ENCODE measurements at regions not wholly inside any gene's neighbourhood (a gene's known extent, or its start where the extent isn't known, plus 50 kb on each side); places are given as distances from the start of the nearest gene placed in this dataset.

- Histone ChIP-seq H3K4me2 (ENCODE audit: control insufficient read depth, extremely low read depth, insufficient read depth, low read depth, low read length) (no peak overlapping the region), H3K36me3 (ENCODE audit: control insufficient read depth in 2 of 2, extremely low read depth in 1 of 2, insufficient read depth in 2 of 2, low read length in 2 of 2) (no peaks in the 10 kb centered on the region), H3K9ac (ENCODE audit: control insufficient read depth, extremely low read depth, insufficient read depth, low read length) (no peak overlapping the region), H2AFZ (ENCODE audit: control insufficient read depth, low read length) (no peak overlapping the region), H3K4me1 (ENCODE audit: control insufficient read depth, extremely low read depth, insufficient read depth, low read length) (no peaks in the 10 kb centered on the region), H3K4me3 (ENCODE audit: control insufficient read depth in 2 of 3, extremely low read depth in 1 of 3, insufficient read depth in 2 of 3, low read depth in 1 of 3, low read length in 3 of 3) (no peak overlapping the region), H3K27me3 (ENCODE audit: control insufficient read depth, extremely low read depth, insufficient read depth, low read length) (no peaks in the 10 kb centered on the region), H3K9me3 (ENCODE audit: control insufficient read depth, low read depth, low read length) (no peaks in the 10 kb centered on the region), H3K27ac (ENCODE audit: control insufficient read depth, insufficient read depth, low read length) (no peak overlapping the region), H3K9me1 (ENCODE audit: control insufficient read depth, extremely low read depth, insufficient read depth, low read length) (no peaks in the 10 kb centered on the region), H4K20me1 (ENCODE audit: control insufficient read depth, extremely low read depth, insufficient read depth, low read length) (no peaks in the 10 kb centered on the region), H3K79me2 (ENCODE audit: control insufficient read depth, insufficient read depth, low read length) (no peaks in the 10 kb centered on the region)
- dilution Hi-C loops (cut with MboI; ENCODE audit: extremely low pct_ligation_motif_present, low sequenced_read_pairs): no loop called here
- FAIRE-seq: no peak
- DNase-seq (ENCODE audit: low read depth, low spot score): no peak
- TF ChIP-seq, protein P1, sequence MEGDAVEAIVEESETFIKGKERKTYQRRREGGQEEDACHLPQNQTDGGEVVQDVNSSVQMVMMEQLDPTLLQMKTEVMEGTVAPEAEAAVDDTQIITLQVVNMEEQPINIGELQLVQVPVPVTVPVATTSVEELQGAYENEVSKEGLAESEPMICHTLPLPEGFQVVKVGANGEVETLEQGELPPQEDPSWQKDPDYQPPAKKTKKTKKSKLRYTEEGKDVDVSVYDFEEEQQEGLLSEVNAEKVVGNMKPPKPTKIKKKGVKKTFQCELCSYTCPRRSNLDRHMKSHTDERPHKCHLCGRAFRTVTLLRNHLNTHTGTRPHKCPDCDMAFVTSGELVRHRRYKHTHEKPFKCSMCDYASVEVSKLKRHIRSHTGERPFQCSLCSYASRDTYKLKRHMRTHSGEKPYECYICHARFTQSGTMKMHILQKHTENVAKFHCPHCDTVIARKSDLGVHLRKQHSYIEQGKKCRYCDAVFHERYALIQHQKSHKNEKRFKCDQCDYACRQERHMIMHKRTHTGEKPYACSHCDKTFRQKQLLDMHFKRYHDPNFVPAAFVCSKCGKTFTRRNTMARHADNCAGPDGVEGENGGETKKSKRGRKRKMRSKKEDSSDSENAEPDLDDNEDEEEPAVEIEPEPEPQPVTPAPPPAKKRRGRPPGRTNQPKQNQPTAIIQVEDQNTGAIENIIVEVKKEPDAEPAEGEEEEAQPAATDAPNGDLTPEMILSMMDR (optimal IDR thresholded peaks at IDR 0.05 in 1 of 3, IDR thresholded peaks at IDR 0.05 in 1 of 3, conservative IDR thresholded peaks at IDR 0.05 in 1 of 3; ENCODE audit: extremely low read depth in 1 of 3, insufficient read depth in 2 of 3, low read length in 3 of 3): no peak
- no peak for TF ChIP-seq EZH2 (IDR thresholded peaks at IDR 0.05; ENCODE audit: low read length)
These were observed 197.4 kb upstream of the MKLN1 start for GRCh38 chr7:131130324-131130723.

GRCh38 chr7:131131012-131131745, 196.5 kb upstream of the MKLN1 start:
- no peaks in the 10 kb centered on the region for H3K79me2 ChIP-seq (ENCODE audit: control insufficient read depth, insufficient read depth, low read length)
- FAIRE-seq (no peak), DNase-seq (ENCODE audit: low read depth, low spot score) (no peak)
- no peak overlapping the region for H3K27ac ChIP-seq (ENCODE audit: control insufficient read depth, insufficient read depth, low read length)
- H3K9me3 ChIP-seq (ENCODE audit: control insufficient read depth, low read depth, low read length): no peaks in the 10 kb centered on the region
- H3K4me1 ChIP-seq (ENCODE audit: control insufficient read depth, extremely low read depth, insufficient read depth, low read length): no peaks in the 10 kb centered on the region
- H3K9me1 ChIP-seq (ENCODE audit: control insufficient read depth, extremely low read depth, insufficient read depth, low read length): no peaks in the 10 kb centered on the region
- H3K4me3 ChIP-seq (ENCODE audit: control insufficient read depth in 2 of 3, extremely low read depth in 1 of 3, insufficient read depth in 2 of 3, low read depth in 1 of 3, low read length in 3 of 3): no peak overlapping the region
- TF ChIP-seq, protein P1 (optimal IDR thresholded peaks at IDR 0.05 in 1 of 3, IDR thresholded peaks at IDR 0.05 in 1 of 3, conservative IDR thresholded peaks at IDR 0.05 in 1 of 3; ENCODE audit: extremely low read depth in 1 of 3, insufficient read depth in 2 of 3, low read length in 3 of 3): no peak
- TF ChIP-seq EZH2 (IDR thresholded peaks at IDR 0.05; ENCODE audit: low read length): no peak
- no peak overlapping the region for H3K4me2 ChIP-seq (ENCODE audit: control insufficient read depth, extremely low read depth, insufficient read depth, low read depth, low read length)
- no peak overlapping the region for H2AFZ ChIP-seq (ENCODE audit: control insufficient read depth, low read length)
- no peaks in the 10 kb centered on the region for H3K27me3 ChIP-seq (ENCODE audit: control insufficient read depth, extremely low read depth, insufficient read depth, low read length)
- no peaks in the 10 kb centered on the region for H3K36me3 ChIP-seq (ENCODE audit: control insufficient read depth in 2 of 2, extremely low read depth in 1 of 2, insufficient read depth in 2 of 2, low read length in 2 of 2)
- dilution Hi-C loops (cut with MboI; ENCODE audit: extremely low pct_ligation_motif_present, low sequenced_read_pairs): no loop called here
- H4K20me1 ChIP-seq (ENCODE audit: control insufficient read depth, extremely low read depth, insufficient read depth, low read length): no peaks in the 10 kb centered on the region
- H3K9ac ChIP-seq (ENCODE audit: control insufficient read depth, extremely low read depth, insufficient read depth, low read length): no peak overlapping the region

Data from keratinocyte (primary cell).